Esophagus (tissue), 2 donors: ENCODE measurements at regions not wholly inside any gene's neighbourhood (a gene's known extent, or its start where the extent isn't known, plus 50 kb on each side); places are given as distances from the start of the nearest gene placed in this dataset.
A peak's percentile ranks its signal among the peaks of the same experiment; 100 is the strongest.

Source experiments
- H3K27ac ChIP-seq, 2 donors: one replicate each; pipeline ENCODE4 v1.5.1; 2013; ENCODE audit warnings: low read depth in 2 of 2, mild to moderate bottlenecking in 2 of 2, inconsistent platforms in 1 of 2, low read length in 1 of 2, moderate library complexity in 1 of 2
- H3K27me3 ChIP-seq, 2 donors: one replicate each; pipeline ENCODE4 v1.6.1; 2013; ENCODE audit warnings: low read length in 2 of 2, control low read depth in 1 of 2, mild to moderate bottlenecking in 1 of 2; ENCODE audit not compliant: insufficient read depth in 2 of 2, control insufficient read depth in 1 of 2
- H3K36me3 ChIP-seq, 2 donors: one replicate each; pipeline ENCODE4 v1.6.1; 2013; ENCODE audit warnings: low read length in 1 of 2; ENCODE audit not compliant: control insufficient read depth in 2 of 2, insufficient read depth in 2 of 2
- H3K4me1 ChIP-seq, 2 donors: one replicate each; pipeline ENCODE4 v1.6.1; 2013; ENCODE audit warnings: low read length in 1 of 2; ENCODE audit not compliant: control insufficient read depth in 2 of 2, insufficient read depth in 2 of 2
- H3K4me3 ChIP-seq, 2 donors: one replicate each; pipeline ENCODE4 v1.5.1; 2013; ENCODE audit warnings: low read length in 2 of 2, mild to moderate bottlenecking in 2 of 2, low read depth in 1 of 2, moderate library complexity in 1 of 2
- H3K9me3 ChIP-seq, 2 donors: one replicate each; pipeline ENCODE4 v1.6.1; 2013; ENCODE audit warnings: mild to moderate bottlenecking in 2 of 2, low read depth in 1 of 2, low read length in 1 of 2, moderate library complexity in 1 of 2; ENCODE audit not compliant: control insufficient read depth in 2 of 2, insufficient read depth in 1 of 2
- WGBS, 2 donors: extraction: QIAGEN DNeasy Blood & Tissue Kit; methylation state at CpG; one replicate each; pipeline ENCODE4 v1.1.7; 2013; 5-methylcytosine and 5-hydroxymethylcytosine counted together
- donor health status: healthy with polysubstance abuse.
- donor health status: Bipolar disorder and iron deficiency.

DNA sequence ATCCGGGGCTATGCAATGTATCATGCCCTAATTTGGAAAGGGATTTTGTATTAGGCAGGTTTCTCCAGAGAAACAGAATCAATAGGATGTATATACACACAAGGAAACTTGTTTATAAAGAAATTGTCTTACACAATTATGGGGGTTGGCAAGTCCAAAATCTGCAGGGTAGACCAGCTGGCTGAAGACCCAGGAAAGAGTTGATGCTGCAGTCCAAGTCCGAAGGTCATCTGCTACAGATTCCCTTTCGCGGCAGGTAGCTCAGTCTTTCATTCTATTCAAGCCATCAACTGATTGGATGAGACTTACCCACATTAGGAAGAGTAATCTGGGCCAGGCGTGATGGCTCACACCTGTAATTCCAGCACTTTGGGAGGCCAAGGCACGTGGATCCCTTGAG lies 54.6 kb upstream of the CXADR start:
- Histone ChIP-seq H3K4me3 (no peak overlapping the region), H3K4me1 (no peaks in the 10 kb centered on the region), H3K27ac (no peak overlapping the region), H3K9me3 (no peaks in the 10 kb centered on the region), H3K27me3 (no peaks in the 10 kb centered on the region), H3K36me3 (no peaks in the 10 kb centered on the region)
- WGBS, 2 donors: 70 to 77% methylated on average over 6 of the region's 6 CpGs

DNA sequence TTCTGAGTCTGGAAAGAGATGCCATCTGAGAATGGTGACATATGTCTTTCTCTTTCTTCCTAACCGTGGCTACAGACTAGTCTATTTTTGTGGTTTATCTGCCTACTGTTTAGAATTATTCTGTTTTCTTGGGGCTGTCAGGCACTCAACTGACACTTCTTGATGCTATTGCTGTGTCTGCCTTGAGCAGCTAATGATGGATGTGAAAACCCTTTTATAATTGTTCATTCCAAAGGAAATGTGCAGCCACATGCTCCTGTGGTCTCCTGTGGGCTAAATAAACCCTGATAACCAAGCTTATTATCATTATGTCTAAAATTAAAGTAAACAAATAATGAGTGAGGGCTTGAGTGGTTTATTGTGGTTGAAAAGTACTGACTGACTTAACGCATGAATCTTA lies 52.7 kb upstream of the CXADR start:
- 30 to 36% methylated on average over 2 of the region's 2 CpGs for WGBS, 2 donors
- no peaks in the 10 kb centered on the region for H3K4me1 ChIP-seq
- no peak overlapping the region for H3K4me3 ChIP-seq
- no peaks in the 10 kb centered on the region for H3K36me3 ChIP-seq
- no peaks in the 10 kb centered on the region for H3K9me3 ChIP-seq
- H3K27me3 ChIP-seq: no peaks in the 10 kb centered on the region
- H3K27ac ChIP-seq: no peak overlapping the region

DNA sequence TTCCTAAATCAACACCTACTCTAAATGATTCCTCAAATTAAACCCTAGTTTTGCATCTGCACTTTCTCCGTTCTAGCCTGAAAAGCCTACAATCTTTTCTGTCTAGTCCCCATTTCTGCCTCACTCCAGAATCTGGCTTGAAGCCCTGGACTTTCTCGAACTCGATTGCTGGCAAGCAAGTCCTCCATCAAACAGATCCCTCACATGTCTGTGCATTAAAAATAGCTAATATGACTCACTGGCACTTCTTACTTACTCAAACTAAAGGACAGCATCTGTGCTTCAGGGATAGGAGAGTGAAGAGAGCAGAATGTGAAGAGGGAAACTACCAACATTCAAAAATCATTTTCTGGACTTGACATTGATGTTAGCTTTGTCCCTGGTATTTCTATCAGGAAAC lies 51.8 kb upstream of the CXADR start:
- no peaks in the 10 kb centered on the region for H3K36me3 ChIP-seq
- H3K27ac ChIP-seq: no peak overlapping the region
- H3K4me3 ChIP-seq: no peak overlapping the region
- no peaks in the 10 kb centered on the region for H3K4me1 ChIP-seq
- 25 to 27% methylated on average over 3 of the region's 3 CpGs for WGBS, 2 donors
- no peaks in the 10 kb centered on the region for H3K9me3 ChIP-seq
- no peaks in the 10 kb centered on the region for H3K27me3 ChIP-seq

DNA sequence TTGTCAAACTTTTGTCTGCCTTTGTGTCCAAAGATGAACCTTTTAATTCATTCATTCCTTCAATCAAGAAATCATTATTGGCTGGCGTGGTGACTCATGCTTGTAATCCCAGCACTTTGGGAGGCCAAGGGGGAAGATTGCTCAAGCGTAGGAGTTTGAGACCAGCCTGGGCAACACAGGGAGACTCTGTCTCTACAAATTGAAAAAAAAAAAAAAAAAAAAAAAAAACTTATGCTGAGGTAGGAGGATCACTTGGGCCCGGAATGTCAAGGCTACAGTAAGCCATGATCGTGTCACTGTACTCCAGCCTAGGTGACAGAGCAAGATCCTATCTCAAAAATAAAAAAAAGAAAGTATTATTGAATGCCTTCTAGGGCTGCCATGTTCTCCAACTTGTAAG lies 51.3 kb upstream of the CXADR start:
- Histone ChIP-seq H3K4me1 (no peaks in the 10 kb centered on the region), H3K27me3 (no peaks in the 10 kb centered on the region), H3K9me3 (no peaks in the 10 kb centered on the region), H3K27ac (peak overlapping the region in 1 of 2 donors; percentile 17), H3K4me3 (no peak overlapping the region), H3K36me3 (no peaks in the 10 kb centered on the region)
- WGBS, 2 donors: 39 to 55% methylated on average over 4 of the region's 4 CpGs

DNA sequence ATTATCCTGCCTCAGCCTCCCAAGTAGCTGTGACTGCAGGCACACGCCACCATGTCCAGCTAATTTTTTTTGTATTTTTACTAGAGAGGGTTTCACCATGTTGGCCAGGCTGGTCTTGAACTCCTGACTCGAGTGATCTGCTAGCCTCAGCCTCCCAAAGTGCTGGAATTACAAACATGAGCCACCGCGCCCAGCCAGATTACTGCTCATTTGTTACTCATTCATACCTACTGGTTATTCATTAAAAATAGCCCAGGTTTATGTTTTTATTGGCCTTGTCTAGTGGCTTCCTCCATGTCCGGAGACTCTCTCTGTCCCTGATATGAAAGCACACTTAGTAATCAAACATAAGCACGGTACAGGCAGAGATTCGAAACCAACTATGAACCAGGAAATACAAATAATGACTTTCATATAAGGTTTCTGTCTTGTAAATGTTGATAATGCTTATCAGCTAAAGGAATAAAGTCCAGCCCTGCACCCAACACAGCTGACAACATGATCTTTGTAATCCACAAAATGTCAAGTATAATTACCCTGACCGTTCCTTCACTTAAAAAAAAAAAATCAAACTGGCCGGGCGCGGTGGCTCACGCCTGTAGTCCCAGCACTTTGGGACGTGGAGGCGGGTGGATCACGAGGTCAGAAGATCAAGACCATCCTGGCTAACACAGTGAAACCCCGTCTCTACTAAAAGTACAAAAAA lies 50.4 kb upstream of the CXADR start:
- Histone ChIP-seq H3K9me3 (no peaks in the 10 kb centered on the region), H3K27ac (no peak overlapping the region), H3K4me1 (no peaks in the 10 kb centered on the region), H3K36me3 (no peaks in the 10 kb centered on the region), H3K4me3 (no peak overlapping the region), H3K27me3 (no peaks in the 10 kb centered on the region)
- 69 to 88% methylated on average over 16 of the region's 16 CpGs for WGBS, 2 donors
